Activated CD8-positive, alpha-beta T cell treated with anti-CD3 and anti-CD28 coated beads, Interleukin-2, amount 10 ng/mL, durations not matched to agents 7 days and 5 days (primary cell): ENCODE measurements at regions not wholly inside any gene's neighbourhood (a gene's known extent, or its start where the extent isn't known, plus 50 kb on each side); places are given as distances from the start of the nearest gene placed in this dataset.

Source experiments
- ATAC-seq: fragments of 150-1000 bp; cut with Tn5 transposase; one replicate; pipeline ENCODE4 v1.10.0; 2021; ENCODE audit warnings: moderate library complexity
- CTCF ChIA-PET: fragments of 350-600 bp; sonication (Branson Sonifier 250); formaldehyde crosslinking; loops from one replicate; lab custom pipeline; 2021; ENCODE audit warnings: antibody characterized with exemption; lab: Charles Lee
- POLR2A ChIA-PET: fragments of 350-600 bp; sonication (Branson Sonifier 250); formaldehyde crosslinking; loops from one replicate; lab custom pipeline; 2021; ENCODE audit warnings: antibody characterized with exemption; lab: Charles Lee
- DNase-seq: peaks from one replicate; pipeline ENCODE4 v3.0.0-alpha.2; 2020
- H3K27ac Mint-ChIP-seq: one replicate; pipeline ENCODE4 v1.8.0; 2021; ENCODE audit warnings: mild to moderate bottlenecking, mixed read lengths
- H3K27me3 Mint-ChIP-seq: one replicate; pipeline ENCODE4 v1.8.0; 2021; ENCODE audit warnings: low read depth, mixed read lengths
- H3K36me3 Mint-ChIP-seq: one replicate; pipeline ENCODE4 v1.8.0; 2021; ENCODE audit warnings: low read depth, mixed read lengths
- H3K4me1 Mint-ChIP-seq: one replicate; pipeline ENCODE4 v1.8.0; 2021; ENCODE audit warnings: low read depth, mixed read lengths
- H3K4me3 Mint-ChIP-seq: one replicate; pipeline ENCODE4 v1.8.0; 2021; ENCODE audit warnings: mild to moderate bottlenecking, mixed read lengths
- H3K9me3 Mint-ChIP-seq: one replicate; pipeline ENCODE4 v1.8.0; 2022; ENCODE audit warnings: mixed read lengths; ENCODE audit not compliant: insufficient read depth

- Mint-ChIP-seq H3K27me3 (no peaks in the 10 kb centered on the region), H3K4me3 (no peak overlapping the region), H3K27ac (no peak overlapping the region), H3K36me3 (no peaks in the 10 kb centered on the region), H3K9me3 (no peaks in the 10 kb centered on the region), H3K4me1 (no peaks in the 10 kb centered on the region)
- CTCF ChIA-PET: no interaction called here
- no peak for ATAC-seq
- DNase-seq: no peak
- POLR2A ChIA-PET: no interaction called here
Observed at GRCh38 chr5:14068136-14068535, 75.0 kb upstream of the TRIO start.

GRCh38 chr5:14066326-14066725 lies 76.8 kb upstream of the TRIO start:
- H3K4me3 Mint-ChIP-seq: no peak overlapping the region
- H3K4me1 Mint-ChIP-seq: no peaks in the 10 kb centered on the region
- CTCF ChIA-PET: no interaction called here
- ATAC-seq (no peak), DNase-seq (no peak)
- no peak overlapping the region for H3K27ac Mint-ChIP-seq
- H3K36me3 Mint-ChIP-seq: no peaks in the 10 kb centered on the region
- no peaks in the 10 kb centered on the region for H3K27me3 Mint-ChIP-seq
- no peaks in the 10 kb centered on the region for H3K9me3 Mint-ChIP-seq
- POLR2A ChIA-PET: no interaction called here

- ChIA-PET POLR2A (interaction anchor here (0.6 kb wide), 1 partner anchor 11 kb away, joined by 3 read pairs; no protein-coding TSS in a partner anchor), CTCF (no interaction called here)
- no peaks in the 10 kb centered on the region for H3K9me3 Mint-ChIP-seq
- ATAC-seq (no peak), DNase-seq (no peak)
- no peaks in the 10 kb centered on the region for H3K36me3 Mint-ChIP-seq
- H3K27ac Mint-ChIP-seq: no peak overlapping the region
- H3K27me3 Mint-ChIP-seq: no peaks in the 10 kb centered on the region
- H3K4me1 Mint-ChIP-seq: no peaks in the 10 kb centered on the region
- no peak overlapping the region for H3K4me3 Mint-ChIP-seq
Observed at GRCh38 chr5:14064841-14065240, 78.3 kb upstream of the TRIO start.

GRCh38 chr5:14063691-14064090 lies 79.5 kb upstream of the TRIO start:
- DNase-seq (no peak), ATAC-seq (no peak)
- ChIA-PET CTCF (no interaction called here), POLR2A (no interaction called here)
- Mint-ChIP-seq H3K4me3 (no peak overlapping the region), H3K4me1 (no peaks in the 10 kb centered on the region), H3K36me3 (no peaks in the 10 kb centered on the region), H3K9me3 (no peaks in the 10 kb centered on the region), H3K27ac (no peak overlapping the region), H3K27me3 (no peaks in the 10 kb centered on the region)

- DNase-seq (no peak), ATAC-seq (no peak)
- CTCF ChIA-PET: no interaction called here
- Mint-ChIP-seq H3K4me3 (no peak overlapping the region), H3K27me3 (no peaks in the 10 kb centered on the region), H3K27ac (no peak overlapping the region), H3K9me3 (no peaks in the 10 kb centered on the region), H3K36me3 (no peaks in the 10 kb centered on the region), H3K4me1 (no peaks in the 10 kb centered on the region)
- POLR2A ChIA-PET: no interaction called here
Observed at GRCh38 chr5:14063138-14063537, 80.0 kb upstream of the TRIO start.

GRCh38 chr5:14062178-14062577 lies 81.0 kb upstream of the TRIO start:
- POLR2A ChIA-PET: no interaction called here
- Mint-ChIP-seq H3K4me3 (no peak overlapping the region), H3K9me3 (no peaks in the 10 kb centered on the region), H3K27me3 (no peaks in the 10 kb centered on the region), H3K36me3 (no peaks in the 10 kb centered on the region), H3K4me1 (no peaks in the 10 kb centered on the region), H3K27ac (no peak overlapping the region)
- DNase-seq (no peak), ATAC-seq (no peak)
- CTCF ChIA-PET: no interaction called here

- Mint-ChIP-seq H3K4me3 (no peak overlapping the region), H3K27ac (no peak overlapping the region), H3K9me3 (no peaks in the 10 kb centered on the region), H3K36me3 (no peaks in the 10 kb centered on the region), H3K27me3 (no peaks in the 10 kb centered on the region), H3K4me1 (no peaks in the 10 kb centered on the region)
- CTCF ChIA-PET: no interaction called here
- no peak for ATAC-seq
- DNase-seq: no peak
- POLR2A ChIA-PET: no interaction called here
Observed at GRCh38 chr5:14061106-14061505, 82.0 kb upstream of the TRIO start.

- Mint-ChIP-seq H3K9me3 (no peaks in the 10 kb centered on the region), H3K4me1 (no peaks in the 10 kb centered on the region), H3K36me3 (no peaks in the 10 kb centered on the region), H3K27me3 (no peaks in the 10 kb centered on the region), H3K27ac (no peak overlapping the region), H3K4me3 (no peak overlapping the region)
- CTCF ChIA-PET: no interaction called here
- ATAC-seq: no peak
- POLR2A ChIA-PET: interaction anchor here (1.0 kb wide), 1 partner anchor 28 kb away, joined by 3 read pairs; no protein-coding TSS in a partner anchor
- no peak for DNase-seq
Observed at GRCh38 chr5:14060218-14060617, 82.9 kb upstream of the TRIO start.

- Mint-ChIP-seq H3K9me3 (no peaks in the 10 kb centered on the region), H3K27ac (no peak overlapping the region), H3K4me3 (no peak overlapping the region), H3K36me3 (no peaks in the 10 kb centered on the region), H3K4me1 (no peaks in the 10 kb centered on the region), H3K27me3 (no peaks in the 10 kb centered on the region)
- no peak for ATAC-seq
- CTCF ChIA-PET: no interaction called here
- DNase-seq: no peak
- POLR2A ChIA-PET: interaction anchor here (1.0 kb wide), 1 partner anchor 29 kb away, joined by 3 read pairs; no protein-coding TSS in a partner anchor
Observed at GRCh38 chr5:14059810-14060209, 83.3 kb upstream of the TRIO start.

GRCh38 chr5:14057289-14057688 lies 85.9 kb upstream of the TRIO start:
- DNase-seq: no peak
- Mint-ChIP-seq H3K36me3 (no peaks in the 10 kb centered on the region), H3K4me3 (no peak overlapping the region), H3K27me3 (no peaks in the 10 kb centered on the region), H3K27ac (no peak overlapping the region), H3K9me3 (no peaks in the 10 kb centered on the region), H3K4me1 (no peaks in the 10 kb centered on the region)
- CTCF ChIA-PET: no interaction called here
- POLR2A ChIA-PET: no interaction called here
- ATAC-seq: no peak

GRCh38 chr5:14056039-14056438 lies 87.1 kb upstream of the TRIO start:
- ChIA-PET POLR2A (no interaction called here), CTCF (no interaction called here)
- no peak overlapping the region for H3K4me3 Mint-ChIP-seq
- H3K4me1 Mint-ChIP-seq: no peaks in the 10 kb centered on the region
- DNase-seq (no peak), ATAC-seq (no peak)
- H3K27ac Mint-ChIP-seq: no peak overlapping the region
- H3K27me3 Mint-ChIP-seq: no peaks in the 10 kb centered on the region
- H3K9me3 Mint-ChIP-seq: no peaks in the 10 kb centered on the region
- H3K36me3 Mint-ChIP-seq: no peaks in the 10 kb centered on the region

GRCh38 chr5:14054965-14055963 lies 87.9 kb upstream of the TRIO start:
- H3K4me1 Mint-ChIP-seq: no peaks in the 10 kb centered on the region
- H3K27ac Mint-ChIP-seq: no peak overlapping the region
- CTCF ChIA-PET: no interaction called here
- H3K27me3 Mint-ChIP-seq: no peaks in the 10 kb centered on the region
- no peak for ATAC-seq
- no peak overlapping the region for H3K4me3 Mint-ChIP-seq
- DNase-seq: no peak
- no peaks in the 10 kb centered on the region for H3K36me3 Mint-ChIP-seq
- no peaks in the 10 kb centered on the region for H3K9me3 Mint-ChIP-seq
- POLR2A ChIA-PET: no interaction called here
